Hippocampal formation (tissue), 2 donors: ENCODE measurements at regions not wholly inside any gene's neighbourhood (a gene's known extent, or its start where the extent isn't known, plus 50 kb on each side); places are given as distances from the start of the nearest gene placed in this dataset.

Experiments
- DNase-seq, 2 donors: peaks; one replicate each; lab custom pipeline; 2025; lab: John Stamatoyannopoulos, UW

- no peak for DNase-seq
These were observed 147.7 kb upstream of the GLI2 start for GRCh38 chr2:120587997-120588336.

GRCh38 chr2:120589771-120590608 is 145.7 kb upstream of the GLI2 start:
- DNase-seq: no peak

GRCh38 chr2:120590841-120591240 is 144.8 kb upstream of the GLI2 start:
- DNase-seq: no peak

- DNase-seq: no peak
These were observed 144.1 kb upstream of the GLI2 start for GRCh38 chr2:120591572-120591971.

- no peak for DNase-seq
These were observed 143.6 kb upstream of the GLI2 start for GRCh38 chr2:120592084-120592483.

GRCh38 chr2:120593921-120594686 is 141.6 kb upstream of the GLI2 start:
- DNase-seq: no peak

GRCh38 chr2:120594856-120595685 is 140.6 kb upstream of the GLI2 start:
- no peak for DNase-seq

- no peak for DNase-seq
These were observed 139.9 kb upstream of the GLI2 start for GRCh38 chr2:120595739-120596138.

GRCh38 chr2:120596191-120596811 is 139.4 kb upstream of the GLI2 start:
- peak; percentile 24 to 46 for DNase-seq

GRCh38 chr2:120596990-120597594 is 138.6 kb upstream of the GLI2 start:
- DNase-seq: peak in 1 of 2 donors; percentile 29

- DNase-seq: no peak
These were observed 138.0 kb upstream of the GLI2 start for GRCh38 chr2:120597595-120598193.

- DNase-seq: no peak
These were observed 137.3 kb upstream of the GLI2 start for GRCh38 chr2:120598416-120598815.

GRCh38 chr2:120599072-120599471 is 136.6 kb upstream of the GLI2 start:
- no peak for DNase-seq

- DNase-seq: no peak
These were observed 136.0 kb upstream of the GLI2 start for GRCh38 chr2:120599656-120600055.

- no peak for DNase-seq
These were observed 135.3 kb upstream of the GLI2 start for GRCh38 chr2:120600335-120600734.

- no peak for DNase-seq
These were observed 134.9 kb upstream of the GLI2 start for GRCh38 chr2:120600786-120601185.

GRCh38 chr2:120601566-120601965 is 134.1 kb upstream of the GLI2 start:
- no peak for DNase-seq

GRCh38 chr2:120602251-120602650 is 133.4 kb upstream of the GLI2 start:
- no peak for DNase-seq

- no peak for DNase-seq
These were observed 130.9 kb upstream of the GLI2 start for GRCh38 chr2:120604767-120605166.

- DNase-seq: no peak
These were observed 130.3 kb upstream of the GLI2 start for GRCh38 chr2:120605231-120605935.
